GM23338 (cell line): ENCODE measurements at regions not wholly inside any gene's neighbourhood (a gene's known extent, or its start where the extent isn't known, plus 50 kb on each side); places are given as distances from the start of the nearest gene placed in this dataset.

Source experiments
- ATAC-seq: fragments of 200-7000 bp; cut with Tn5 transposase; 3 replicates; pipeline ENCODE4 v1.9.1; 2020
- DNase-seq: peaks from one replicate; pipeline ENCODE4 v3.0.0-alpha.2; 2015; ENCODE audit warnings: low spot score
- H2AFZ ChIP-seq: fragments of 200-600 bp; sonication (generic); 2 replicates; pipeline ENCODE4 v1.8.0; 2016; ENCODE audit warnings: antibody characterized with exemption, mild to moderate bottlenecking, moderate library complexity
- H3F3A ChIP-seq: fragments of 200-600 bp; sonication (generic); replicated peaks from 2 replicates; pipeline ENCODE4 v1.8.0; 2017; ENCODE audit warnings: antibody characterized with exemption, mixed run types, low read depth
- H3K27ac ChIP-seq: fragments of 200-600 bp; sonication (generic); 2 replicates; pipeline ENCODE4 v1.6.1; 2016; ENCODE audit warnings: low read depth
- H3K27me3 ChIP-seq: fragments of 200-600 bp; sonication (generic); 2 replicates; pipeline ENCODE4 v1.8.0; 2016; ENCODE audit warnings: mild to moderate bottlenecking, mixed run types, moderate library complexity; ENCODE audit not compliant: insufficient read depth
- H3K36me3 ChIP-seq: fragments of 200-600 bp; sonication (generic); 2 replicates; pipeline ENCODE4 v1.8.0; 2016; ENCODE audit warnings: mild to moderate bottlenecking; ENCODE audit not compliant: insufficient read depth
- H3K4me1 ChIP-seq: fragments of 200-600 bp; sonication (generic); 2 replicates; pipeline ENCODE4 v1.8.0; 2016; ENCODE audit warnings: mild to moderate bottlenecking, moderate library complexity; ENCODE audit not compliant: insufficient read depth
- H3K4me2 ChIP-seq: fragments of 200-600 bp; sonication (generic); 2 replicates; pipeline ENCODE4 v1.7.1; 2017; ENCODE audit warnings: mixed run types
- H3K4me3 ChIP-seq: fragments of 200-600 bp; sonication (generic); 2 replicates; pipeline ENCODE4 v1.6.1; 2016; ENCODE audit warnings: mixed run types
- H3K79me2 ChIP-seq: fragments of 200-600 bp; sonication (generic); replicated peaks from 2 replicates; pipeline ENCODE4 v1.8.0; 2017; ENCODE audit warnings: mild to moderate bottlenecking; ENCODE audit not compliant: insufficient read depth
- H3K9me2 ChIP-seq: fragments of 200-600 bp; sonication (generic); 2 replicates; pipeline ENCODE4 v1.8.0; 2017; ENCODE audit not compliant: insufficient read depth
- H4K20me1 ChIP-seq: fragments of 200-600 bp; sonication (generic); replicated peaks from 2 replicates; pipeline ENCODE4 v1.8.0; 2017; ENCODE audit warnings: mild to moderate bottlenecking; ENCODE audit not compliant: insufficient read depth
- H3K27ac Mint-ChIP-seq: 2 replicates; pipeline ENCODE4 v1.8.0; 2020; ENCODE audit warnings: inconsistent platforms, mild to moderate bottlenecking, moderate library complexity, mixed read lengths
- H3K27me3 Mint-ChIP-seq: 3 replicates; pipeline ENCODE4 v1.8.0; 2022; ENCODE audit warnings: low read depth, mild to moderate bottlenecking, moderate library complexity, mixed read lengths, inconsistent platforms; ENCODE audit not compliant: insufficient read depth, poor library complexity
- H3K36me3 Mint-ChIP-seq: 3 replicates; pipeline ENCODE4 v1.8.0; 2021; ENCODE audit warnings: low read depth, mild to moderate bottlenecking, inconsistent platforms, moderate library complexity, mixed read lengths
- H3K4me1 Mint-ChIP-seq: 3 replicates; pipeline ENCODE4 v1.8.0; 2020; ENCODE audit warnings: mild to moderate bottlenecking, inconsistent platforms, mixed read lengths
- H3K4me3 Mint-ChIP-seq: 3 replicates; pipeline ENCODE4 v1.8.0; 2021; ENCODE audit warnings: moderate library complexity, mild to moderate bottlenecking, inconsistent platforms, mixed read lengths
- H3K9me3 Mint-ChIP-seq: 3 replicates; pipeline ENCODE4 v1.8.0; 2020; ENCODE audit warnings: moderate library complexity, mild to moderate bottlenecking, inconsistent platforms, mixed read lengths
- CTCF ChIP-seq, 2 experiments: fragments of 200-600 bp in 1 of 2; sonication (generic) in 1 of 2; conservative IDR thresholded peaks; 2 replicates each; pipeline versions ENCODE4 v1.5.1 to v1.6.1; 2016 to 2017; ENCODE audit warnings: antibody characterized with exemption in 2 of 2, low read depth in 2 of 2, mild to moderate bottlenecking in 2 of 2, moderate library complexity in 1 of 2
- EZH2 ChIP-seq: fragments of 200-600 bp; sonication (generic); IDR thresholded peaks from one replicate; pipeline ENCODE4 v1.8.0; 2017; ENCODE audit warnings: antibody characterized with exemption, mild to moderate bottlenecking, low read depth; ENCODE audit not compliant: unreplicated experiment
- EZH2phosphoT487 ChIP-seq: fragments of 200-600 bp; sonication (generic); IDR thresholded peaks from one replicate; pipeline ENCODE4 v1.8.1; 2018; ENCODE audit warnings: antibody characterized with exemption; ENCODE audit not compliant: unreplicated experiment
- JUNB ChIP-seq: IDR thresholded peaks from one replicate; pipeline ENCODE4 v1.6.1; 2016; ENCODE audit warnings: antibody characterized with exemption; ENCODE audit not compliant: unreplicated experiment
- POLR2AphosphoS5 ChIP-seq: IDR thresholded peaks from 2 replicates; pipeline ENCODE4 v1.6.1; 2016; ENCODE audit warnings: antibody characterized with exemption, low read depth
- STAT1 ChIP-seq: IDR thresholded peaks from one replicate; pipeline ENCODE4 v1.6.1; 2016; ENCODE audit warnings: antibody characterized with exemption; ENCODE audit not compliant: unreplicated experiment
- ZNF114 ChIP-seq: fragments of 250-450 bp; sonication (Bioruptor Pico); IDR thresholded peaks from 2 replicates; pipeline ENCODE4 v1.5.0; 2020; ENCODE audit warnings: mild to moderate bottlenecking, moderate library complexity
- ZNF331 ChIP-seq: fragments of 250-450 bp; sonication (Bioruptor Pico); IDR thresholded peaks from 2 replicates; pipeline ENCODE4 v1.5.0; 2020; ENCODE audit warnings: low read depth, mild to moderate bottlenecking, moderate library complexity
- TF ChIP-seq, protein P1 (sequence below): fragments of 250-450 bp; sonication (Bioruptor Pico); IDR thresholded peaks from 2 replicates; pipeline ENCODE4 v1.5.0; 2020; ENCODE audit warnings: mild to moderate bottlenecking, moderate library complexity
- TF ChIP-seq, protein P2 (sequence below): IDR thresholded peaks from 2 replicates; pipeline ENCODE4 v1.6.1; 2016; ENCODE audit warnings: antibody characterized with exemption
- TF ChIP-seq, protein P3 (sequence below): IDR thresholded peaks from one replicate; pipeline ENCODE4 v1.6.1; 2018; ENCODE audit warnings: antibody characterized with exemption; ENCODE audit not compliant: unreplicated experiment

DNA sequence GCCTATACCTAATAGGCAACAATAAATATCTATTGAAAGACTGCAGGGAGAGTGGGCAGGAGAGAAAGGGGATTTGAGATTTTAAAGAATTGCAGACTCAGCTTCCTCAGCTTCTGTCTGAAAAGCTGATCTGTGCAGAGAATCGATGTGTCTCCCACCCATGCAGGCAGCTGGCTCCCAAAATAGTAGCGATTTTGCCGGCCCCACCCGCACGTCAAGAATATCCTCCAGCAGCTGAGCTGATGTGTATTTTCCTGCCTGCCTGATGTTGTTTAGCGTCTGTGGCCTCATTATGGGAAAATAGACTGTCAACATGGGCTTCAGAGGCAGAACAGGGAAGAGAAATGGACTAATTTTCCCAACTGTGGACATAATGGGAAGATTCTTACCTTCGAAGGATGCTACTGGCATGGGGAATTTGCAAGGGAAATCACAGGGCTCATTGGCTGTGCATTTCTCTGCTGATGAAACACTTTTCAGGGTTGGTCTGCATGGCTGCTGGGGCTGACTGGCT is 699.8 kb downstream of the PTPRU start:
- ATAC-seq, result no peak

More for the DNA sequence above, 699.8 kb downstream of the PTPRU start:
- no peaks in the 10 kb centered on the region for H4K20me1 ChIP-seq
- no peaks in the 10 kb centered on the region for H3F3A ChIP-seq
- H2AFZ ChIP-seq, result no peak overlapping the region
- peaks cover 13% of the 10 kb centered on the region; the same call in 1 of the 2 replicates for H3K4me1 ChIP-seq
- no peaks in the 10 kb centered on the region for H3K36me3 ChIP-seq
- TF ChIP-seq POLR2AphosphoS5, result no peak
- TF ChIP-seq EZH2phosphoT487, result no peak
- TF ChIP-seq CTCF (conservative IDR thresholded peaks at IDR 0.05; ENCODE audit: low read depth in 2 of 2), result no peak
- TF ChIP-seq STAT1, result no peak
- TF ChIP-seq, protein P1, sequence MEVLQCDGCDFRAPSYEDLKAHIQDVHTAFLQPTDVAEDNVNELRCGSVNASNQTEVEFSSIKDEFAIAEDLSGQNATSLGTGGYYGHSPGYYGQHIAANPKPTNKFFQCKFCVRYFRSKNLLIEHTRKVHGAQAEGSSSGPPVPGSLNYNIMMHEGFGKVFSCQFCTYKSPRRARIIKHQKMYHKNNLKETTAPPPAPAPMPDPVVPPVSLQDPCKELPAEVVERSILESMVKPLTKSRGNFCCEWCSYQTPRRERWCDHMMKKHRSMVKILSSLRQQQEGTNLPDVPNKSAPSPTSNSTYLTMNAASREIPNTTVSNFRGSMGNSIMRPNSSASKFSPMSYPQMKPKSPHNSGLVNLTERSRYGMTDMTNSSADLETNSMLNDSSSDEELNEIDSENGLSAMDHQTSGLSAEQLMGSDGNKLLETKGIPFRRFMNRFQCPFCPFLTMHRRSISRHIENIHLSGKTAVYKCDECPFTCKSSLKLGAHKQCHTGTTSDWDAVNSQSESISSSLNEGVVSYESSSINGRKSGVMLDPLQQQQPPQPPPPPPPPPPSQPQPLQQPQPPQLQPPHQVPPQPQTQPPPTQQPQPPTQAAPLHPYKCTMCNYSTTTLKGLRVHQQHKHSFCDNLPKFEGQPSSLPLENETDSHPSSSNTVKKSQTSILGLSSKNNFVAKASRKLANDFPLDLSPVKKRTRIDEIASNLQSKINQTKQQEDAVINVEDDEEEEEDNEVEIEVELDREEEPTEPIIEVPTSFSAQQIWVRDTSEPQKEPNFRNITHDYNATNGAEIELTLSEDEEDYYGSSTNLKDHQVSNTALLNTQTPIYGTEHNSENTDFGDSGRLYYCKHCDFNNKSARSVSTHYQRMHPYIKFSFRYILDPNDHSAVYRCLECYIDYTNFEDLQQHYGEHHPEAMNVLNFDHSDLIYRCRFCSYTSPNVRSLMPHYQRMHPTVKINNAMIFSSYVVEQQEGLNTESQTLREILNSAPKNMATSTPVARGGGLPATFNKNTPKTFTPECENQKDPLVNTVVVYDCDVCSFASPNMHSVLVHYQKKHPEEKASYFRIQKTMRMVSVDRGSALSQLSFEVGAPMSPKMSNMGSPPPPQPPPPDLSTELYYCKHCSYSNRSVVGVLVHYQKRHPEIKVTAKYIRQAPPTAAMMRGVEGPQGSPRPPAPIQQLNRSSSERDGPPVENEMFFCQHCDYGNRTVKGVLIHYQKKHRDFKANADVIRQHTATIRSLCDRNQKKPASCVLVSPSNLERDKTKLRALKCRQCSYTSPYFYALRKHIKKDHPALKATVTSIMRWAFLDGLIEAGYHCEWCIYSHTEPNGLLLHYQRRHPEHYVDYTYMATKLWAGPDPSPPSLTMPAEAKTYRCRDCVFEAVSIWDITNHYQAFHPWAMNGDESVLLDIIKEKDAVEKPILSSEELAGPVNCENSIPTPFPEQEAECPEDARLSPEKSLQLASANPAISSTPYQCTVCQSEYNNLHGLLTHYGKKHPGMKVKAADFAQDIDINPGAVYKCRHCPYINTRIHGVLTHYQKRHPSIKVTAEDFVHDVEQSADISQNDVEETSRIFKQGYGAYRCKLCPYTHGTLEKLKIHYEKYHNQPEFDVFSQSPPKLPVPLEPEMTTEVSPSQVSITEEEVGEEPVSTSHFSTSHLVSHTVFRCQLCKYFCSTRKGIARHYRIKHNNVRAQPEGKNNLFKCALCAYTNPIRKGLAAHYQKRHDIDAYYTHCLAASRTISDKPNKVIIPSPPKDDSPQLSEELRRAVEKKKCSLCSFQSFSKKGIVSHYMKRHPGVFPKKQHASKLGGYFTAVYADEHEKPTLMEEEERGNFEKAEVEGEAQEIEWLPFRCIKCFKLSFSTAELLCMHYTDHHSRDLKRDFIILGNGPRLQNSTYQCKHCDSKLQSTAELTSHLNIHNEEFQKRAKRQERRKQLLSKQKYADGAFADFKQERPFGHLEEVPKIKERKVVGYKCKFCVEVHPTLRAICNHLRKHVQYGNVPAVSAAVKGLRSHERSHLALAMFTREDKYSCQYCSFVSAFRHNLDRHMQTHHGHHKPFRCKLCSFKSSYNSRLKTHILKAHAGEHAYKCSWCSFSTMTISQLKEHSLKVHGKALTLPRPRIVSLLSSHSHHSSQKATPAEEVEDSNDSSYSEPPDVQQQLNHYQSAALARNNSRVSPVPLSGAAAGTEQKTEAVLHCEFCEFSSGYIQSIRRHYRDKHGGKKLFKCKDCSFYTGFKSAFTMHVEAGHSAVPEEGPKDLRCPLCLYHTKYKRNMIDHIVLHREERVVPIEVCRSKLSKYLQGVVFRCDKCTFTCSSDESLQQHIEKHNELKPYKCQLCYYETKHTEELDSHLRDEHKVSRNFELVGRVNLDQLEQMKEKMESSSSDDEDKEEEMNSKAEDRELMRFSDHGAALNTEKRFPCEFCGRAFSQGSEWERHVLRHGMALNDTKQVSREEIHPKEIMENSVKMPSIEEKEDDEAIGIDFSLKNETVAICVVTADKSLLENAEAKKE, result no peak
- TF ChIP-seq ZNF331 (CRISPR knock-in tag), result no peak
- TF ChIP-seq, protein P2, sequence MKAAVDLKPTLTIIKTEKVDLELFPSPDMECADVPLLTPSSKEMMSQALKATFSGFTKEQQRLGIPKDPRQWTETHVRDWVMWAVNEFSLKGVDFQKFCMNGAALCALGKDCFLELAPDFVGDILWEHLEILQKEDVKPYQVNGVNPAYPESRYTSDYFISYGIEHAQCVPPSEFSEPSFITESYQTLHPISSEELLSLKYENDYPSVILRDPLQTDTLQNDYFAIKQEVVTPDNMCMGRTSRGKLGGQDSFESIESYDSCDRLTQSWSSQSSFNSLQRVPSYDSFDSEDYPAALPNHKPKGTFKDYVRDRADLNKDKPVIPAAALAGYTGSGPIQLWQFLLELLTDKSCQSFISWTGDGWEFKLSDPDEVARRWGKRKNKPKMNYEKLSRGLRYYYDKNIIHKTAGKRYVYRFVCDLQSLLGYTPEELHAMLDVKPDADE, result no peak
- TF ChIP-seq ZNF114 (CRISPR knock-in tag), result no peak
- TF ChIP-seq JUNB, result no peak
- TF ChIP-seq, protein P3, sequence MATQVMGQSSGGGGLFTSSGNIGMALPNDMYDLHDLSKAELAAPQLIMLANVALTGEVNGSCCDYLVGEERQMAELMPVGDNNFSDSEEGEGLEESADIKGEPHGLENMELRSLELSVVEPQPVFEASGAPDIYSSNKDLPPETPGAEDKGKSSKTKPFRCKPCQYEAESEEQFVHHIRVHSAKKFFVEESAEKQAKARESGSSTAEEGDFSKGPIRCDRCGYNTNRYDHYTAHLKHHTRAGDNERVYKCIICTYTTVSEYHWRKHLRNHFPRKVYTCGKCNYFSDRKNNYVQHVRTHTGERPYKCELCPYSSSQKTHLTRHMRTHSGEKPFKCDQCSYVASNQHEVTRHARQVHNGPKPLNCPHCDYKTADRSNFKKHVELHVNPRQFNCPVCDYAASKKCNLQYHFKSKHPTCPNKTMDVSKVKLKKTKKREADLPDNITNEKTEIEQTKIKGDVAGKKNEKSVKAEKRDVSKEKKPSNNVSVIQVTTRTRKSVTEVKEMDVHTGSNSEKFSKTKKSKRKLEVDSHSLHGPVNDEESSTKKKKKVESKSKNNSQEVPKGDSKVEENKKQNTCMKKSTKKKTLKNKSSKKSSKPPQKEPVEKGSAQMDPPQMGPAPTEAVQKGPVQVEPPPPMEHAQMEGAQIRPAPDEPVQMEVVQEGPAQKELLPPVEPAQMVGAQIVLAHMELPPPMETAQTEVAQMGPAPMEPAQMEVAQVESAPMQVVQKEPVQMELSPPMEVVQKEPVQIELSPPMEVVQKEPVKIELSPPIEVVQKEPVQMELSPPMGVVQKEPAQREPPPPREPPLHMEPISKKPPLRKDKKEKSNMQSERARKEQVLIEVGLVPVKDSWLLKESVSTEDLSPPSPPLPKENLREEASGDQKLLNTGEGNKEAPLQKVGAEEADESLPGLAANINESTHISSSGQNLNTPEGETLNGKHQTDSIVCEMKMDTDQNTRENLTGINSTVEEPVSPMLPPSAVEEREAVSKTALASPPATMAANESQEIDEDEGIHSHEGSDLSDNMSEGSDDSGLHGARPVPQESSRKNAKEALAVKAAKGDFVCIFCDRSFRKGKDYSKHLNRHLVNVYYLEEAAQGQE, result no peak
- no peak for TF ChIP-seq EZH2
- no peak overlapping the region for H3K4me3 ChIP-seq
- H3K27me3 ChIP-seq, result no peaks in the 10 kb centered on the region
- peaks cover 6% of the 10 kb centered on the region; the same call in 1 of the 2 replicates for H3K9me2 ChIP-seq
- no peak overlapping the region for H3K27ac ChIP-seq
- H3K4me3 Mint-ChIP-seq, result no peak overlapping the region
- H3K4me2 ChIP-seq, result no peak overlapping the region
- no peaks in the 10 kb centered on the region for H3K79me2 ChIP-seq
- H3K36me3 Mint-ChIP-seq, result no peaks in the 10 kb centered on the region
- peaks cover 5% of the 10 kb centered on the region for H3K27me3 Mint-ChIP-seq
- no peak for DNase-seq
- H3K9me3 Mint-ChIP-seq, result no peaks in the 10 kb centered on the region
- H3K27ac Mint-ChIP-seq, result no peak overlapping the region
- H3K4me1 Mint-ChIP-seq, result peaks cover 39% of the 10 kb centered on the region
